OCI-LY1 (cell line): ENCODE measurements at regions not wholly inside any gene's neighbourhood (a gene's known extent, or its start where the extent isn't known, plus 50 kb on each side); places are given as distances from the start of the nearest gene placed in this dataset.

ENCODE experiments used
- EZH2 ChIP-seq: fragments of 200-600 bp; sonication (generic), shearing (Covaris generic); IDR thresholded peaks from 2 replicates; pipeline ENCODE4 v1.8.0; 2017; ENCODE audit warnings: borderline replicate concordance, mixed run types, mild to moderate bottlenecking, antibody characterized with exemption, low read length, moderate library complexity, mixed read lengths
- TF ChIP-seq, protein P1 (sequence below): fragments of 200-600 bp; sonication (generic), shearing (Covaris generic); IDR thresholded peaks from 2 replicates; pipeline ENCODE4 v1.5.1; 2017; ENCODE audit warnings: mild to moderate bottlenecking, antibody characterized with exemption, low read length, moderate library complexity, mixed read lengths

DNA sequence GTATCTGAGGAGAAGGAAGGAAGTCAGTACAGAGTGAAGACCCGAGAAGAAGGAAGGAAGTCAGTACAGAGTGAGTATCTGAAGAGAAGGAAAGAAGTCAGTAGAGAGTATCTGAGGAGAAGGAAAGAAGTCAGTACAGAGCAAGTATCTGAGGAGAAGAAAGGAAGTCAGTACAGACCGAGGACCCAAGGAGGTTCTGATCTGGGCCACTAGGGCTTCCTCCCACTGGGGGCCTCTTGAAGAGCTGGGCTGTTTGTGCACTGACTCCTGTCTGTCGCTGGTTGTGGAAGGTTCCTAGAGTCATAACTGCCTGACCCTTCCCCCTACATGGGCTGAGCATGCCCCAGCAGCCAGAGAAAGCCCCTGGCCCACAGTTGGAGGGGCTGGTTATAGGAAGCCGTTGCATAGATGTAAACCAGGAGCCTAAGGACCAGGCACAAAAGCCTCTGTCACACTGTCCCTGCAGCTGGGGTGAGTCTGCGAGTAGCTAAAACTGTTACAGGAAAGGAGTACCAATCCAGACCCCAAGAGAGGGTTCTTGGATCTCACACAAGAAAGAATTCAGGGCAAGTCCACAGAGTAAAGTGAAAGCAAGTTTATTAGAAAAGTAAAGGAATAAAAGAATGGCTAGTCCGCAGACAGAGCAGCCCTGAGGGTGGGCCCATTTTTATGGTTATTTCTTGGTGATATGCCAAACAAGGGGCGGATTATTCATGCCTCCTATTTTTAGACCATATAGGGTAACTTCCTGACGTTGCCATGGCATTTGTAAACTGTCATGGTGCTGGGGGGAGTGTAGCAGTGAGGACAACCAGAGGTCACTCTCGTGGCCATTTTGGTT lies 395.9 kb downstream of the PREX1 start:
- TF ChIP-seq, protein P1, sequence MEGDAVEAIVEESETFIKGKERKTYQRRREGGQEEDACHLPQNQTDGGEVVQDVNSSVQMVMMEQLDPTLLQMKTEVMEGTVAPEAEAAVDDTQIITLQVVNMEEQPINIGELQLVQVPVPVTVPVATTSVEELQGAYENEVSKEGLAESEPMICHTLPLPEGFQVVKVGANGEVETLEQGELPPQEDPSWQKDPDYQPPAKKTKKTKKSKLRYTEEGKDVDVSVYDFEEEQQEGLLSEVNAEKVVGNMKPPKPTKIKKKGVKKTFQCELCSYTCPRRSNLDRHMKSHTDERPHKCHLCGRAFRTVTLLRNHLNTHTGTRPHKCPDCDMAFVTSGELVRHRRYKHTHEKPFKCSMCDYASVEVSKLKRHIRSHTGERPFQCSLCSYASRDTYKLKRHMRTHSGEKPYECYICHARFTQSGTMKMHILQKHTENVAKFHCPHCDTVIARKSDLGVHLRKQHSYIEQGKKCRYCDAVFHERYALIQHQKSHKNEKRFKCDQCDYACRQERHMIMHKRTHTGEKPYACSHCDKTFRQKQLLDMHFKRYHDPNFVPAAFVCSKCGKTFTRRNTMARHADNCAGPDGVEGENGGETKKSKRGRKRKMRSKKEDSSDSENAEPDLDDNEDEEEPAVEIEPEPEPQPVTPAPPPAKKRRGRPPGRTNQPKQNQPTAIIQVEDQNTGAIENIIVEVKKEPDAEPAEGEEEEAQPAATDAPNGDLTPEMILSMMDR, result no peak
- TF ChIP-seq EZH2, result no peak
